Fibroblast of skin of abdomen (primary cell): ENCODE measurements at regions not wholly inside any gene's neighbourhood (a gene's known extent, or its start where the extent isn't known, plus 50 kb on each side); places are given as distances from the start of the nearest gene placed in this dataset.
"Not testable (repeated sequence)": the region's sequence is repeated elsewhere in the genome, so short reads cannot be mapped to it uniquely, and the experiment has no call there.

Experiments used
- DNase-seq: peaks from one replicate; pipeline ENCODE4 v3.0.0-alpha.2; 2013

DNA sequence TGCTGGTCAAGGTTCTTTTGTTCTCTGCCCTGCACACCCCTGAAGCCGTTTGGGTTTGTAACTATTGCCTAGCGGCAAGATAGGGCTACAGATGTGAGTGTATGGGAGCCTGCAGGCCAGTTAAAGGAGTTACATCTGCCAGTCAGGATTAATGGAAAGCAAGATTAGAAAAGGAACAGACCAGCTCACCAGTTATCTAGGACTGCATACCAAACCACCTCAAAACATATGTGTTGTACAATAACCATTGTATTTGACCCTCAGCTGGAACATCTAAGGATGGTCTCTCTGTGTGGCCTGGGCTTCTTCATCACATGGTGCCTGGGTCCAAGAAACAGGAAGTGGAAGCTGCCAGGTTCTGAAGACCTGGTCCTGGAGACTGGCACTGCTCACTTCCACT lies 52.5 kb upstream of the FBXO28 start:
- DNase-seq = no peak

- no peak for DNase-seq
Measured at GRCh38 chr1:224059897-224060427, 53.9 kb upstream of the FBXO28 start.

GRCh38 chr1:224058303-224058702 lies 55.6 kb upstream of the FBXO28 start:
- DNase-seq = peak; percentile 57

DNA sequence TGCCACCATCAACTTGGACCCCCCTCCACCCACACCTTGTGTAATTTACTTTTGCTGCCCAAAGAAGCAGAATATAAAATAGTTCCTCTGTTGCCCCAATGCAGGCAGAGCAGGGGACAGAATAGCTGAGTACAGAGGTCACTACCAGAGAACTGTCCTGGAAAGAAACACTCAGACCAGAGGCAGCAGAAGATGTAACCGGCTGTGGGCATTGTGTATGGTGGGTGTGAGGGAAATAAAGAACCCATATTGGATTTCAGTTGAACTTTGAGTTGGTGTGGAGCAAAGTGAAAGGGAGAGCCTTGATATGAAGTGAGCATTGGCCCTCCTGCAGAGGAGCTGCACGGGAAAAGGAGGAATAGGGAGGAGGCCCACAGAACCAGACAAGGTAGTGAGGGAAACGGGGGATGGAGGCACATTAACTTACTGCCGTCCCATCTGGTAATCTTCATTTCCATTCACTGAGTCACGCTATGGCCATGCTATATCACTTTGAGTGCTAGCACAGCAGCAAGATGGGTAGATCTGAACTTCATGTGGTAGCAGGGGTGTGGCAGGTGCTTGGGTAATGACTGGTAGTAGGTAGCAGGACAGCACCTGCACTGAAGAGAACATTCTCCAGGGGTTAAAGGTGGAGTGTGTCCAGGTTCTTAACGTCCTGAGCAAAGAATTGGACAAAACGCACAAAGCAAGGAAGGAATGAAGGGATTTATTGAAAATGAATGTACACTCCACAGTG lies 56.3 kb upstream of the FBXO28 start:
- DNase-seq = no peak

DNA sequence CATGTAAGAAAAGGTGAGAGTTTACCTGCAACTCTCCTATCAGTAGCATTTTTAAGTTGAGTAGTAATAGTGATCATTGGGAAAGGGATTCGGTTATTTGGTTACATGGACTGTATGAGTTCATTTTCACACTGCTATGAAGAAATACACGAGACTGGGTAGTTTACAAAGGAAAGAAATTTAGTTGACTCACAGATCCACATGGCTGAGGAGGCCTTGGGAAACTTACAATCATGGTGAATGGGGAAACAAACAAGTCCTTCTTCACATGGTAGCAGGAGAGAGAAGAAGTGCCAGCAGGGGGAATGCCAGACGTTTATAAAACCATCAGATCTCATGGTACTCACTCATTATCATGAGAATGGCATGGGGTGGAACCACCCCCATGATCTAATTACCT lies 59.3 kb upstream of the FBXO28 start:
- DNase-seq = no peak

DNA sequence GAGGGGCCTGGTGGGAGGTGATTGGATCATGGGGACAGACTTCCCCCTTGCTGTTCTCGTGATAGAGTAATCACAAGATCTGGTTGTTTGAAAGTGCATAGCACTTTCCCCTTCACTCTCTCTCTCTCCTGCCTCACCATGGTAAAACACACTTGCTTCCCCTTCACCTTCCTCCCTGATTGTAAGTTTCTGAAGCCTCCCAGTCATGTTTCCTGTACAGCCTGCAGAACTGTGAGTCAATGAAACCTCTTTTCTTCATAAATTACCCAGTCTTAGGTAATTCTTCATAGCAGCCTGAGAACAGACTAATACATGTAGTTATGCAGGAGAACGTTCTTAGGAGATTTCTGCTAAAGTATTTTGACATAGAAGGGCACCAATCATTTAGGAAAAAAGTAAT lies 59.9 kb upstream of the FBXO28 start:
- no peak for DNase-seq

GRCh38 chr1:224053456-224053855 lies 60.5 kb upstream of the FBXO28 start:
- DNase-seq = no peak

DNA sequence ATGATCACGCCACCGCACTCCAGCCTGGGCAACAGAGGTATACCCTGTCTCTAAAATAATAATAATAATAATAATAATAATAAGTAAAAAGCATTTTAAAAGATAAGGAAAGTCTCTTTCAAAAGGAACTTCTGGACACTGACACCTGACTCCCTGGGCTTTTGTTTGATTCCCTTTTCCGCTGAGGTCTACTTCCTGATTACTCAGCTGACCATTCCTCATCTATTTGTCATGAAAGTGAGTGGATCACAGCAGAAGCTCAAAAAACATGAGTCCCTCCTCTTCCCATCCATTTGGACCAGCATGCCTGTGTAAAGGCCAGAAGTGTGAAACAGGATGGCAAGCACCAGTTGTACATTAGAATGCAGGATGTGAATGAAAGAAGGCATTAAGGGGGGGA lies 61.1 kb upstream of the FBXO28 start:
- DNase-seq = peak; percentile 62

DNA sequence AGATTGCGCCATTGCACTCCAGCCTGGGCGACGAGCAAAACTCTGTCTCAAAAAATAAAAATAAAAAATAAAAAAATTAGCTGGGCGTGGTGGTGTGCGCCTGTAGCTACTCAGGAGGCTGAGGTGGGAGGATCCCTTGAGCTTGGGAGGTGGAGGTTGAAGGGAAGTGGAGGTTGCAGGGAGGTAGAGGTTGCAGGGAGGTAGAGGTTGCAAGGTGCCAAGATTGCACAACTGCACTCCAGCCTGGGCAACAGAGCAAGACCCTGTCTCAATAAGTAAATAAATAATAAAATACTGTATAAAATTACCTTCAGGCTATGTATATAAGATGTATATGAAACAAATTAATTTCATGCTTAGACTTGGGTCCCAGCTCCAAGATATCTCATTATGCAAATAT lies 62.1 kb upstream of the FBXO28 start:
- DNase-seq = not testable (repeated sequence)

DNA sequence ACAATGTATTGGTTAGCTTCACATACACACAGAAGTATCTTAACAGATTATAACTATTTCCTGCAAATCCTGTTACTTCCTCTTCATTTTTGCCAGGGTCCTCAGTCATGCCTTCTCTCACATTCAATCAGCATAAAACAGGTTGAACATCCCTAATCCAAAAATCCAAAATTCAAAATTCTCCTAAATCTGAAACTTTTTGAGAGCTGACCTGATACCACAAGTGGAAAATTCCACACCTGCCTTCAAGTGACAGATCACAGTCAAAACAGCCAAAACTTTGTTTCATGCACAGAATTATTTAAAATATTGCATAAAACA lies 62.9 kb upstream of the FBXO28 start:
- no peak for DNase-seq

GRCh38 chr1:224047538-224047937 lies 66.4 kb upstream of the FBXO28 start:
- no peak for DNase-seq

DNA sequence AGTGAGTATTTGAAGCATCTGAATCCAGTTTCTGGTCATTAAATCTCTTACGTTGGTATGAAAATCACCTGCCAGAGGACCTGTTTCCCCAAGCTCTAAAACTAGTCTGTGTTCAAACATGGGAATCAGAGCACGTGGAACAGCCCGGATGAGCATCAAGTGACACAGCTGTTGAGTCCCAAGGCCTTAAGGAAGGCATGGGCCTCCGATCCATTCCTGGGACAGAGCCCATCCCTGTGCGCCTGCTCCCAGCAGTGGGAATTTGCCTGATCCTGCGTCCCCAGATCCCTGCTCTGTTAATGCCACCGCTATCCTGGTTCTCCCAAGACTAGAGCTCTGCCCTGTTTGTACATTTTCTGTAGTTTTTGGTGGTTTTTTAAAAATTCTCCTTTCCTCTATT lies 68.4 kb upstream of the FBXO28 start:
- no peak for DNase-seq

- DNase-seq = no peak
Measured at GRCh38 chr1:224044420-224044819, 69.5 kb upstream of the FBXO28 start.

DNA sequence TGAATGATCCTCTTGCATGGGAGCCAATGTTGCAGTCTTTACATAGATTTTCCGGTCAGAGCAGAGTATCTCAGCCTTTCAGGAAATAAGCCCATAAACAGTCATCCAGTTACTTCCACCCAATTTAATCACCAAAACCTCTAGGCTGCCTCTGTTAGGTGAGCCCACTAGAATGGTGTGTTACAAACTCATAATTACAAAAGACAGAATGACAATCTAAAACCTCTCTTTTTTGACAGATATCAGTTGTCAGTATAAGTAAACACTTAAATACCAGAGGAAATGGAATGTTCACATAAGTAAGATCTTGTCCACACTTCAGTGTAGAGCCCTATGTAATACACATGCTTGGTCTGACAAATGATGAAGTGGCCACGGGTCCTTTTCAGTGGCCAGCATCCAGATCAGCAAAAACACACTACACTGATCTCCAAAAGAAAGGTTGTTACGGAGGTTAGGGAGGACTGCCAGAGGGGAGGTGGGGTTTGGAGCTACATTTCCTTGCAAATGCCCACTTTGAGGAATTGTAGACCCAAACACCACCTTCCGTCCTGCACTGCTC lies 71.3 kb upstream of the FBXO28 start:
- DNase-seq = no peak

- no peak for DNase-seq
Measured at GRCh38 chr1:224041032-224041431, 72.9 kb upstream of the FBXO28 start.

DNA sequence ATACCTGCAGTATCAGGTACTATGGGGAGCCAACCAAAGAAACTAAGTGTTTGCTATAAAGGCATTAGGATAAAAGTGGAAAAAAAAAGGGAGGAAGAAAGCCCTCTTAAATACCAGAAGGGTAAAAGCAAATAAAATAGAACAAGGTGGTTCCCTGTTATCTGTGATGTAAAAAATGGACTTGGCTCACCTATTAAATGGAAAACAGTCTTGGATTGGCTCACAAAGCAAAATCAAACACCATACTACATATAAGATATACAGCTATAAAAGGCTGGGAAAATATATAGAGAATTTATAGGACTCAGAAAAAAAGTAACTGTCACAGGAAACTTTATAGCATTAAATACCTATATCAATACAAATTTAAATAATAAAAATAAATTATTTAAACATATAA lies 73.5 kb upstream of the FBXO28 start:
- not testable (repeated sequence) for DNase-seq

DNA sequence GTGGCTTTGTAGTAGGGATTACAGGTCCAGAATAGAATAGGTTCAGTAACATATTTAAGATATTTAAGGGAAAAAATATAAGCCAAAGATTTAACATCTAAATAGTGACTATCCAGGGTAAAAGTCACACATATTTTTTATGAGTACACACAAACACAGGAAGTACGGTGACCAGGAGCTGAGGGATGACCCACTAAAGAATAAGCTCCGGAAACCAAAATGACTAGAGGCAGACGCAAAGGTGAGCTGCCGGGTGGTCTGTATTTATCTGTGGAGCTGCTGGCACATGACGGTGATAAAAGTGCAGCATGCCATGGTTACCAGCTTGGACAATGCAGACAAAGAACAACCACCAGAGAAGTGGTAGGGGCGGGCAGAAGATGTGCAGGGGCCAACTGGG lies 73.9 kb upstream of the FBXO28 start:
- not testable (repeated sequence) for DNase-seq

- DNase-seq = not testable (repeated sequence)
Measured at GRCh38 chr1:224038832-224039231, 75.1 kb upstream of the FBXO28 start.

- not testable (repeated sequence) for DNase-seq
Measured at GRCh38 chr1:224037362-224037761, 76.5 kb upstream of the FBXO28 start.

GRCh38 chr1:224032608-224033276 lies 81.2 kb upstream of the FBXO28 start:
- DNase-seq = not testable (repeated sequence)

GRCh38 chr1:224031986-224032385 lies 81.9 kb upstream of the FBXO28 start:
- not testable (repeated sequence) for DNase-seq

DNA sequence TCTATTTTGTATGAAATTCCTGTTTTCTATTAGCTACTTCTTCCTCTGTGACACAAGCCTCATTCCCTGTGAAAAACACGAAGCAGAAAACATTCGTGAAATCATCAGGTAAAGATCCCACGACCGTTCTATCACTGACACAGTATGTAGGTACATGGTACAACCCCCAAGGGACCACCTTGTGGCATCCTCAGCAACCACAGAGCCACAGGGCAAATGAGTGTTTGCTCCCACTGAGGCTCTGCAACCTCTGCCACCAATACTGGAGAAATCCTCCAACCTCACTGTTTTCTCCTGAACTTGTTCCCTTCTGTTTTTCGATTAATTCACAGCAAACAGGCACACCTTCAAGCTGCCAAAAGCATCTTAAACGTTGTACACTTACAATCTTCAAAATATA lies 83.7 kb upstream of the FBXO28 start:
- not testable (repeated sequence) for DNase-seq

DNA sequence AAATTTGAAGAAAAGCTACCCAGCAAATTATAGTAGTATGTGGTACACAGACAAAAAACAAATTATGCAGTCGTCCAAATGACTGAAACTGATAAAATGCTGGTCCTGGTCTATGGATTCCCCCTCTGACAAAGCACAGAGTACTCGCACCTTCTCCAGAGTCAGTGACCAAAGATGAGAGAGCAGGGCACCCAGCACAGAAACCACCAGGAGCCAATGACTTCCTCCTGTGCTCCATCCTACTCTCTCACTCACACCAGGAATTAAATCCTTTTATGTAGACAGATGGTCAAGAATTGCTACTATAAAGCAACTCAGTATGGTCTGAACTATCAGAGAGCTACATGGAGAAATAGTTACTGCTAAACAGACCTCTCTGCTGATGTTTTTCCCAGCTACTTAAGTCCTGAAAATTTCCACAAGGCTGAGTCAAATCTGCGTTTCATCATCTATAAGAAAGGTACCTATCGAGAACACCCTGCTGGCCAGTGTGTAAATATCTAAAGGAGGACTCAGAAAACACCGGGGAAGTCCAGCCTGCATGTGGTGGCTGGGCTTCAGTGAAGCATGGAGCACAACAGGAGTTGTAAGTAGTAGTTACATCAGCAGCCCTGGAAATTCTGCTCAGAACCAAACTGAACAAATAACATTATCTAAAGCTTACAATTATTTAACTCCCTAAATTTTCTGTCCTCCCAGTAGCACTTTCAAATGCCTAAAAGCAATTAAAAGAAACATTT lies 84.5 kb upstream of the FBXO28 start:
- peak; percentile 26 for DNase-seq
